A673 (cell line): ENCODE measurements at regions not wholly inside any gene's neighbourhood (a gene's known extent, or its start where the extent isn't known, plus 50 kb on each side); places are given as distances from the start of the nearest gene placed in this dataset.

ENCODE experiments used
- BruUV-seq: library from RNA; stranded (reverse); fragments of 400-500 nt; replicated peaks from 2 replicates; lab custom pipeline; 2021; lab: Mats Ljungman, UMichigan
- CTCF ChIA-PET: fragments of 300-600 bp; sonication (Branson Sonifier 250); formaldehyde crosslinking; loops from one replicate; lab custom pipeline; 2022; ENCODE audit warnings: antibody characterized with exemption; lab: Charles Lee
- POLR2A ChIA-PET: fragments of 300-600 bp; sonication (Branson Sonifier 250); formaldehyde crosslinking; loops from one replicate; lab custom pipeline; 2022; ENCODE audit warnings: antibody characterized with exemption; ENCODE audit not compliant: low non-redundant PET; lab: Charles Lee
- DNase-seq: peaks from one replicate; pipeline ENCODE4 v3.0.0-alpha.2; 2015; ENCODE audit warnings: low spot score
- H3K27ac ChIP-seq: fragments of 200-600 bp; sonication (generic); 2 replicates; pipeline ENCODE4 v1.5.1; 2016; ENCODE audit warnings: mixed run types, low read depth, mild to moderate bottlenecking, mixed read lengths, antibody characterized with exemption, low read length; ENCODE audit not compliant: poor library complexity, severe bottlenecking
- H3K27me3 ChIP-seq: fragments of 200-600 bp; sonication (generic); replicated peaks from 2 replicates; pipeline ENCODE4 v1.6.1; 2017; ENCODE audit warnings: mixed run types, low read depth, mild to moderate bottlenecking, mixed read lengths, antibody characterized with exemption, low read length; ENCODE audit not compliant: insufficient read depth, poor library complexity
- H3K36me3 ChIP-seq: fragments of 200-600 bp; sonication (generic); 2 replicates; pipeline ENCODE4 v1.6.1; 2016; ENCODE audit warnings: mixed run types, mild to moderate bottlenecking, mixed read lengths, antibody characterized with exemption, low read length; ENCODE audit not compliant: insufficient read depth, poor library complexity, severe bottlenecking
- H3K4me1 ChIP-seq: fragments of 200-600 bp; sonication (generic); 2 replicates; pipeline ENCODE4 v1.6.1; 2017; ENCODE audit warnings: mixed run types, mild to moderate bottlenecking, mixed read lengths, antibody characterized with exemption, low read length; ENCODE audit not compliant: insufficient read depth, poor library complexity, severe bottlenecking
- H3K4me3 ChIP-seq: fragments of 200-600 bp; sonication (generic); 2 replicates; pipeline ENCODE4 v1.5.1; 2016; ENCODE audit warnings: low read depth, mixed run types, mild to moderate bottlenecking, mixed read lengths, low read length; ENCODE audit not compliant: poor library complexity, severe bottlenecking
- H3K9me3 ChIP-seq: fragments of 200-600 bp; sonication (generic); 2 replicates; pipeline ENCODE4 v1.6.1; 2016; ENCODE audit warnings: mixed run types, low read depth, mild to moderate bottlenecking, mixed read lengths, antibody characterized with exemption, low read length; ENCODE audit not compliant: poor library complexity, severe bottlenecking
- EZH2 ChIP-seq: fragments of 200-600 bp; sonication (generic); IDR thresholded peaks from 2 replicates; pipeline ENCODE4 v1.6.1; 2017; ENCODE audit warnings: borderline replicate concordance, low read depth, mild to moderate bottlenecking, mixed read lengths, antibody characterized with exemption, low read length; ENCODE audit not compliant: poor library complexity, severe bottlenecking
- intact Hi-C: fragments of 100-400 bp; cut with micrococcal nuclease; formaldehyde crosslinking; loops from one replicate; pipeline ENCODE4 v1.10.0; 2022; ENCODE audit not compliant: unreplicated experiment
- TF ChIP-seq, protein P1 (sequence below): fragments of 300-800, 200-600 bp; sonication (generic); conservative IDR thresholded peaks from 2 replicates; pipeline ENCODE4 v1.5.1; 2017; ENCODE audit warnings: low read depth, mild to moderate bottlenecking, antibody characterized with exemption, low read length, moderate library complexity, mixed read lengths

DNA sequence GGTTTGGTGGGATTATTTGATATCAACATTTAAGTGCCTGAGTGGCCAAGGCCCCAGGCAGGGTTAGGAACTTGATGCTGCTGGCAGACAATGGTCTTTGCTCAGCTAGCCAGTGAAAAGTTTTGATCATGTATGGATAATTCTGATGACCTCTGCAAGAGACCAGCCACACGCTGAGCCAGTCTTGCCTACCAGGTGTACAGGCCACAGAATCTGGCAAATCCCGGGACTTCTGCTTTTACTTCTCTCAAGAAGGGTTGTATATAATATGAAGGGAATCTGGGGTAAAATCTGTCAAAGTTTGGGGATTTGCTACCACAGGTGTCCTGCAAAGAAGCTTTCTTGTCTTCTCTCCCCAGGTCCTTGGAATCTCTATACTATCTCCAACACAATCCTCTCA is 331.4 kb upstream of the GOLIM4 start:
- intact Hi-C loops, result no loop called here
- no peaks in the 10 kb centered on the region for H3K36me3 ChIP-seq
- no peak overlapping the region for H3K4me3 ChIP-seq
- no peaks in the 10 kb centered on the region for H3K4me1 ChIP-seq
- BruUV-seq, result no TSS peak
- no peaks in the 10 kb centered on the region for H3K9me3 ChIP-seq
- POLR2A ChIA-PET, result no interaction called here
- DNase-seq, result no peak
- CTCF ChIA-PET, result no interaction called here
- no peak overlapping the region for H3K27ac ChIP-seq
- TF ChIP-seq, protein P1, sequence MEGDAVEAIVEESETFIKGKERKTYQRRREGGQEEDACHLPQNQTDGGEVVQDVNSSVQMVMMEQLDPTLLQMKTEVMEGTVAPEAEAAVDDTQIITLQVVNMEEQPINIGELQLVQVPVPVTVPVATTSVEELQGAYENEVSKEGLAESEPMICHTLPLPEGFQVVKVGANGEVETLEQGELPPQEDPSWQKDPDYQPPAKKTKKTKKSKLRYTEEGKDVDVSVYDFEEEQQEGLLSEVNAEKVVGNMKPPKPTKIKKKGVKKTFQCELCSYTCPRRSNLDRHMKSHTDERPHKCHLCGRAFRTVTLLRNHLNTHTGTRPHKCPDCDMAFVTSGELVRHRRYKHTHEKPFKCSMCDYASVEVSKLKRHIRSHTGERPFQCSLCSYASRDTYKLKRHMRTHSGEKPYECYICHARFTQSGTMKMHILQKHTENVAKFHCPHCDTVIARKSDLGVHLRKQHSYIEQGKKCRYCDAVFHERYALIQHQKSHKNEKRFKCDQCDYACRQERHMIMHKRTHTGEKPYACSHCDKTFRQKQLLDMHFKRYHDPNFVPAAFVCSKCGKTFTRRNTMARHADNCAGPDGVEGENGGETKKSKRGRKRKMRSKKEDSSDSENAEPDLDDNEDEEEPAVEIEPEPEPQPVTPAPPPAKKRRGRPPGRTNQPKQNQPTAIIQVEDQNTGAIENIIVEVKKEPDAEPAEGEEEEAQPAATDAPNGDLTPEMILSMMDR, result no peak
- TF ChIP-seq EZH2, result no peak
- peaks cover 2% of the 10 kb centered on the region for H3K27me3 ChIP-seq

- no peak for TF ChIP-seq EZH2
- TF ChIP-seq, protein P1, result no peak
- Histone ChIP-seq H3K4me1 (no peaks in the 10 kb centered on the region), H3K9me3 (no peaks in the 10 kb centered on the region), H3K36me3 (no peaks in the 10 kb centered on the region), H3K27me3 (no peaks in the 10 kb centered on the region), H3K27ac (no peak overlapping the region), H3K4me3 (no peak overlapping the region)
- ChIA-PET CTCF (no interaction called here), POLR2A (no interaction called here)
- no TSS peak for BruUV-seq
- peak; percentile 31 for DNase-seq
- intact Hi-C loops, result no loop called here
These were observed 330.3 kb upstream of the GOLIM4 start for GRCh38 chr3:168425936-168426595.

DNA sequence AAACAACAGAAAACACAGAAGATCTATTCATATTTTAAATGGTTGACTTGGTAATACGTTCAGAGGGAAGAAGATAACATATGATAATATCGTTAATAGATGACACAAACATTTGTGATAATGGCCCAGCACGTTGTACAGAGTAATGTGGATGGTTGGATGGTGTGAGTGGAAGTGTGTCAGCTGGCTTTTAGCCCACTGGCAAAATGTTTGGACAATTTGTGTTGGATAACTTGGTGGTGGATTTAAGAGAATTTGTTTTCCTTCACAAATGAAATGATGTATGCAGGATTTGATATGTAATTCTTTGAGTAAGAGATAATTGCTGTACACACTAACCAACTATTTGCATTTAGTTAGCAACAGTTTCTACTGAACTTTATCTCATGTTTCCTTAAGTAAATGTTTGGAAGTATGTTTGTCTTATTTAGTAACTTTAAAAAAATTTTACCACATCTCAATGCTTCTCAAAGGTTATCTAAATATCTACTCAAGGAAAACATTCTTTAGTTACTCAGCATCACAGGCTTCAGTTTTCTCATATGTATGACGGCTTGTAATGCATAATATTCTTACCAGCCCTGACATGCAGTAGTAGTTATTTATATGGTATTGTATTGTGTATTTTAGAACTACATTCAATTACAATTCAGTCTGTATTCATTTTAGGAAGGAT is 328.5 kb upstream of the GOLIM4 start:
- H3K27ac ChIP-seq, result no peak overlapping the region
- ChIA-PET POLR2A (no interaction called here), CTCF (no interaction called here)
- BruUV-seq, result no TSS peak
- TF ChIP-seq, protein P1, result no peak
- TF ChIP-seq EZH2, result no peak
- no peaks in the 10 kb centered on the region for H3K4me1 ChIP-seq
- H3K4me3 ChIP-seq, result no peak overlapping the region
- intact Hi-C loops, result no loop called here
- no peak for DNase-seq
- H3K9me3 ChIP-seq, result no peaks in the 10 kb centered on the region
- H3K27me3 ChIP-seq, result no peaks in the 10 kb centered on the region
- H3K36me3 ChIP-seq, result no peaks in the 10 kb centered on the region
